Thoracic aorta (tissue), 2 donors: ENCODE measurements at regions not wholly inside any gene's neighbourhood (a gene's known extent, or its start where the extent isn't known, plus 50 kb on each side); places are given as distances from the start of the nearest gene placed in this dataset.
A peak's percentile ranks its signal among the peaks of the same experiment; 100 is the strongest.

ENCODE experiments used
- ATAC-seq: fragments of 150-250 bp; one replicate; pipeline ENCODE4 v1.8.0; 2017; ENCODE audit warnings: low read depth; ENCODE audit not compliant: insufficient number of reproducible peaks, low FRiP score
- DNase-seq: peaks from one replicate; pipeline ENCODE4 v3.0.0-alpha.2; 2020; ENCODE audit warnings: low spot score
- H3K27ac ChIP-seq, 2 donors: fragments of 200-600 bp; sonication (generic); 1 replicate in 1 of 2; 2 replicates in 1 of 2; pipeline ENCODE4 v1.5.1; 2016; ENCODE audit warnings: mild to moderate bottlenecking in 2 of 2, moderate library complexity in 2 of 2
- H3K27me3 ChIP-seq: fragments of 200-600 bp; sonication (generic); replicated peaks from 2 replicates; pipeline ENCODE4 v1.6.0; 2016; ENCODE audit warnings: mild to moderate bottlenecking; ENCODE audit not compliant: insufficient read depth
- H3K36me3 ChIP-seq: fragments of 200-600 bp; sonication (generic); one replicate; pipeline ENCODE4 v1.5.1; 2016
- H3K4me1 ChIP-seq, 2 donors: fragments of 200-600 bp; sonication (generic); 1 replicate in 1 of 2; 2 replicates in 1 of 2; pipeline versions ENCODE4 v1.5.1 to v1.6.0; 2016; ENCODE audit warnings: low read depth in 2 of 2, mild to moderate bottlenecking in 1 of 2; ENCODE audit not compliant: control insufficient read depth in 1 of 2
- H3K4me3 ChIP-seq: fragments of 200-600 bp; sonication (generic); 2 replicates; pipeline ENCODE4 v1.5.1; 2016; ENCODE audit warnings: mild to moderate bottlenecking
- H3K9me3 ChIP-seq: fragments of 200-600 bp; sonication (generic); 2 replicates; pipeline ENCODE4 v1.5.1; 2016
- TF ChIP-seq, protein P1 (sequence below): fragments of 200-600 bp; sonication (generic); IDR thresholded peaks from one replicate; pipeline ENCODE4 v1.5.1; 2019; ENCODE audit warnings: antibody characterized with exemption

DNA sequence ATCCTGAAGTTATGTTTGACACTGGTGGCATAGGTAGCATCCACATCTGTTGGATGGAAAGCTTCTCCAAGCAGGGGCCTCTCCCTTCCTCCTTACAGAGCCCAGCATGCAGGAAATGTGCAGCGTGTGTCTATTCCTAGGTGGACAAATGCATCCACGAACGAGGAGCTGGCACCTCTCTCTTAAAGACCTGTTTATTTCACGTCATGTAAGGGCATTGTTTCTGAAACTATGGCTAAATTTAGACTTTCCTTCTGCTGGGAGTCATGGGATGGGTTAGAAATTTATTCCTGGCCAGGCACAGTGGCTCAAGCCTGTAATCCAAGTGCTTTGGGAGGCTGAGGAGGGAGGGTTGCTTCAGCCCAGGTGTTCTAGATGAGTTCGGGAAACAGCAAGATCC, 208.4 kb upstream of the SVIL start:
- no peak for DNase-seq
- no peak overlapping the region for H3K4me3 ChIP-seq
- no peaks in the 10 kb centered on the region for H3K9me3 ChIP-seq
- H3K36me3 ChIP-seq, result no peaks in the 10 kb centered on the region
- H3K4me1 ChIP-seq, result peaks cover 10 to 55% of the 10 kb centered on the region in 2 donors
- ATAC-seq, result no peak
- no peaks in the 10 kb centered on the region for H3K27me3 ChIP-seq
- TF ChIP-seq, protein P1, sequence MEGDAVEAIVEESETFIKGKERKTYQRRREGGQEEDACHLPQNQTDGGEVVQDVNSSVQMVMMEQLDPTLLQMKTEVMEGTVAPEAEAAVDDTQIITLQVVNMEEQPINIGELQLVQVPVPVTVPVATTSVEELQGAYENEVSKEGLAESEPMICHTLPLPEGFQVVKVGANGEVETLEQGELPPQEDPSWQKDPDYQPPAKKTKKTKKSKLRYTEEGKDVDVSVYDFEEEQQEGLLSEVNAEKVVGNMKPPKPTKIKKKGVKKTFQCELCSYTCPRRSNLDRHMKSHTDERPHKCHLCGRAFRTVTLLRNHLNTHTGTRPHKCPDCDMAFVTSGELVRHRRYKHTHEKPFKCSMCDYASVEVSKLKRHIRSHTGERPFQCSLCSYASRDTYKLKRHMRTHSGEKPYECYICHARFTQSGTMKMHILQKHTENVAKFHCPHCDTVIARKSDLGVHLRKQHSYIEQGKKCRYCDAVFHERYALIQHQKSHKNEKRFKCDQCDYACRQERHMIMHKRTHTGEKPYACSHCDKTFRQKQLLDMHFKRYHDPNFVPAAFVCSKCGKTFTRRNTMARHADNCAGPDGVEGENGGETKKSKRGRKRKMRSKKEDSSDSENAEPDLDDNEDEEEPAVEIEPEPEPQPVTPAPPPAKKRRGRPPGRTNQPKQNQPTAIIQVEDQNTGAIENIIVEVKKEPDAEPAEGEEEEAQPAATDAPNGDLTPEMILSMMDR, result no peak
- peak overlapping the region; percentile 68 to 90 for H3K27ac ChIP-seq

DNA sequence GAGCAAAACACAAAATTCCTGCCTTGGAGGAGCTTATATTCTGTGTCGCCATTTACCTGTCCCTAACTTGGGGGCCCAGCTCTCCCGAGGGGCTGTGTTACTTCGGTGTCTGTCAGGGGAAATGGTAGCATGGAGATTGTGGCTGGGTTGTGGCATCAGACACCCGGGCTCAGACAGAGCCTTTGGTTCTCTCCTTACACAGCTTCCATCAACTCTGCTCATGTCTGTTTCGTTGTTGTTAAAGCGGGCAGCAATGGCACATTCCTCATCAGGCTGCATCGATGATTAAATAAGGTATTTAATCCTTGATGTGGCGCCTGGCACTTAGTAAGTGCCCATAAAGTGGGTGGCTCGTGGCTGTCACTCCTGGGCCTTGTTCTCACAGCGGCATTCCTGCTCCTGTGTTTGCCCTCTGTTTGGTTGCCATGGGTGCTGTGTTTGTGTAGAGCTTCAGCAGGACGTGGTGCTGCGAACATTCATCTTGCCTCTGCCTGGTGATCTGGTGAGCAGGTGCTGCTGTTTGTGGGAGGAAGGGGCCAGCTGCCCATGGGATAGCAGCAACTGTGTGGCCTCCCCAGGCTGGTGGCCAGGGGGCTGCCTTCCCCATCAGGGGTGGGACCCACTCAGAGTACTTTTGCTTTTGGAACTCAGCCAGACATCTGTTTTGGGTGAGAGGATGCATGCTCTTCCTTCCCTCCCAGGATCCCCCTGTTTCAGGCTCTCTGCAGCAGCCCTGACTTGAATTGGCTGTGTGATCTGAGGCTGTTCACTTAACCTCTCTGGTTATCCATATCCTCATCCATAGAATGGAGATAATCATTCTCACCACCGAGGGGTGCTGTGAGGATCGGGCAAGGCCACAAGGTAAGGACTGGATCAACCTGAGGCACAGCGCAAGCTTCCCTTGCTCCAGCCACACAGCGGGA, 207.2 kb upstream of the SVIL start:
- Histone ChIP-seq H3K4me3 (no peak overlapping the region), H3K4me1 (peaks cover 10 to 62% of the 10 kb centered on the region in 2 donors), H3K27ac (peak overlapping the region; percentile 68 to 90), H3K9me3 (no peaks in the 10 kb centered on the region), H3K36me3 (no peaks in the 10 kb centered on the region), H3K27me3 (no peaks in the 10 kb centered on the region)
- ATAC-seq, result peak; percentile 58
- TF ChIP-seq, protein P1, result no peak
- peak; percentile 64 for DNase-seq

DNA sequence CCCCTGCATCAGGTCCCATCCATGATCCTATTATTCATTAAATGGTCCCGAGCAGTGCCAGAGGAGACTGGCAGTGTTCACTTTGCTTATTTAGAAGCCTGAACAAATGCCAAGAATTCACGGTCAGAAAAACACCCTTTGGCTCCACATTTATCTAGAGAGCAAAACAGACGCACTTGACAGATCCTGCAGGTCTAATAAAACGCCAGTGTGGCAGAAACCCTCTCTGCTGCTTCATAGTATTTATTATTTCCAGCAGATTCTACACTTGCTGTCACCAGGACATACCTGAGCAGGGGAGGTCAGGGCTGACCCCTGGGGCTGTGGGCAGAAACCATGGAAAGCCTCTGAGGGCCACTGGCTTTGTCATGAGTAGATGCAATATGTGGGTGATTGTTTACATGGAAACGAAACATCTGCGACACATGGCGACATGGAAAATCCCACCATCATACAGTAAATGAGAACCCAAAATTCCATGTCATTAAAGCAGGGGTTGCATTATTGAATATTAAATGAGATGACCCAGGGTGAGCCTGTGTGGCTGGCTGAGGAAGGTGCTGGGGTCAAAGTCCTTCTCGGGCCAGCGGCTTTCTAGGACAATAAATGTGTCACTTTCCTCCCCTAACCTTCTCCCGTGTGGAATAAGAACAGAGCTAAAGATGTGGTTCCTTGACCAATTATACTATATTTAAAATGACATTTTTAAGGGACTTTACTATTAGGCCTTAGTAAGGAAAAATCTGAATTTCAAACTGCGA, 205.9 kb upstream of the SVIL start:
- H3K4me1 ChIP-seq, result peaks cover 10 to 62% of the 10 kb centered on the region in 2 donors
- peak overlapping the region; percentile 68 to 90 for H3K27ac ChIP-seq
- DNase-seq, result no peak

DNA sequence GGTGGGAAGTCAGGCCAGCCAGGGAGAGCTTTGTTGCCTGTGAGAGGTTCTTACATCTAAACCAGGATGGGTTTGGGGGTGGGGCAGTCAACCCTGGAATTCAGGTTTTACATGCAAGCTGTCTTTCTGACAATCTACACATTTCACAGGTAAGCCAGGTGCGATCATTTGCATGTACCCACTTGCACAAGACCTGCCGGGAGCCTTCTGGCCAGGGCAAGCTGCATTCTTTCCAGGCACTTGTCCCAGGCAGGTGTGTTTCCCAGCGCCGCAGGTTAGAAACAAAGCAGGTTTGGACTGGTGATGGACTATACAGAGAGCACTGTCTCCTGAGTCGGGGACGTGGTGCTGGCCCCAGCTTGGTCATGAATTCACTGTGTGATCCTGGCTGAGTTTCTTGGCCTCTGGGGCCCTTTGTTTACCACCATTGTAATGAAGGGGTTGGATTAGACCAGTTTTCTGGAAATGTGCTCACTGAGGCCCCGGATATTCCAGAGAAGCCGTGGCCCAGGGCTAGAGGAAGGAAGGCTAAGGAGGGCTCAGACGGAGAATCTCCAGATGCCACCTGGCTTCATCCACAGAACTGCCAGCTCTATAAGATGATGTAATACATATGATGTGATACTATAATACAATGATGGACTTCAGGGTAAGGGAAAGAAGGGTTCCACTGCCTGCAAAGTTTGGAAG, 205.2 kb upstream of the SVIL start:
- TF ChIP-seq, protein P1, result no peak
- ATAC-seq (no peak), DNase-seq (no peak)
- Histone ChIP-seq H3K9me3 (no peaks in the 10 kb centered on the region), H3K4me3 (no peak overlapping the region), H3K4me1 (peaks cover 10 to 68% of the 10 kb centered on the region in 2 donors), H3K27me3 (no peaks in the 10 kb centered on the region), H3K27ac (peak overlapping the region; percentile 68 to 90), H3K36me3 (no peaks in the 10 kb centered on the region)

More for the DNA sequence above, 205.9 kb upstream of the SVIL start:
- TF ChIP-seq, protein P1, result no peak
- peak; percentile 2 for ATAC-seq
- no peaks in the 10 kb centered on the region for H3K9me3 ChIP-seq
- no peaks in the 10 kb centered on the region for H3K36me3 ChIP-seq
- no peaks in the 10 kb centered on the region for H3K27me3 ChIP-seq
- H3K4me3 ChIP-seq, result no peak overlapping the region

DNA sequence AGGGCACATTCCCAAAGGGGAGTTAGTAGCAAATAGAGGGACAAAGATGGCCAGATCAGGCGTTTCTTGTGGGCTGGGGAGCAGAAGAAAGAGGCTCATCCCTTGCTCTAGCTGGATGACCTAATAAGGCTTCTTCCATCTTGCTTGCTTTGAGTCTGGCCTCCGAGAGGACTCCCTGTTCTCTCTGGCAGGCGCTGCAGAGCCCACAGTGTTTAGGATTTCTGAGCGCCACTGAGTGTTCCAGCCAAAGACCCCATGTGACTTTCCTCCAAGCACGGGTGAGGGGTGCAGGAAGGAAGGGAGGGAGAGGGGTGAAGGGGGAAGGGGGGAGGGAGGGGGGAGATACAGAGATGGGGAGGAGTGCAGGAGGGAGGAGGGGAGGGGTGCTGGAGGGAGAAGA, 203.8 kb upstream of the SVIL start:
- H3K36me3 ChIP-seq, result no peaks in the 10 kb centered on the region
- TF ChIP-seq, protein P1, result no peak
- H3K27ac ChIP-seq, result peak overlapping the region; percentile 50 to 90
- ATAC-seq, result no peak
- DNase-seq, result no peak
- no peaks in the 10 kb centered on the region for H3K27me3 ChIP-seq
- no peak overlapping the region for H3K4me3 ChIP-seq
- peaks cover 10 to 70% of the 10 kb centered on the region in 2 donors for H3K4me1 ChIP-seq
- no peaks in the 10 kb centered on the region for H3K9me3 ChIP-seq
